ENCODE measurements at regions not wholly inside any gene's neighbourhood (a gene's known extent, or its start where the extent isn't known, plus 50 kb on each side); places are given as distances from the start of the nearest gene placed in this dataset.
"Not testable (repeated sequence)": the region's sequence is repeated elsewhere in the genome, so short reads cannot be mapped to it uniquely, and the experiment has no call there.

DNA sequence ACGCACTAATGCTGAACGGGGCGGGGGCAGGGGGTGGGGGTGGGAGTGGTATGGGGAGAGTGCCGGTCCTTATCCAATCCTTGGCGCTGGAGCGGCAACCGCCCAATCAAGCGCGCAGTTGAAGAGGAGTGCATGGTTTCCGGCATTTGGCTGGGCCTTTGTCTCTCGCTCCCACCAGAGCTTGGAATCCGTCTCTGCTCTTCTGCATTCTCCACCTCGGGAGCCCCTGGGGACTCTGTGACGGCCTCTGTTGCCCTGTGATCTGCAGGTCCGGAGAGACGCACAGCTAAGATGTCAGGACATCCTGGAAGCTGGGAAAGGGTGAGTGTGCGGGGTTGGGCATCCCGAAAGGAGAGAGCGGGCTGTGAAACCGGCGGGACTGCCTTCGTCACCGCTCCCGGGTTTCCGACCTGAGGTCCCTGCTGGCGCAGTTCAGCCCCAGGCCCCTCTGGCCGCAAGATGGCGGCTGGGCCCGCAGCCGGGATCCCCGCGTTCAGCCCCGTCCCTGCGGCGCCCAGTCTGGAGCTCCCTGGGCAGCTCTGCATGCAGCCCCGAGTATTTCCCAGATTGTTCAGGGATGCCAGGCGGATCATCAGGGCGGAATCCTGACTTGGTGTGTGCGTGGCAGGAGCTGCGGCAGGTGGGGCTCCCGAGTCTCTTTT is 53.6 kb upstream of the ZNF254 start:
- no peaks in the 10 kb centered on the region for H3K27me3 ChIP-seq (ENCODE audit: insufficient read depth)
- H4K20me1 ChIP-seq (replicated peaks; ENCODE audit: insufficient read depth) = peaks cover 34% of the 10 kb centered on the region
- H2AFZ ChIP-seq = peak overlapping the region; percentile 86; the same call in 1 of the 2 replicates
- peak; percentile 94 for ATAC-seq
- peak overlapping the region; percentile 94 for H3K4me3 ChIP-seq
- no peaks in the 10 kb centered on the region for H3K9me2 ChIP-seq (ENCODE audit: insufficient read depth)
- Mint-ChIP-seq H3K4me3 (peak overlapping the region; percentile 100), H3K36me3 (ENCODE audit: low read depth) (peaks cover 40% of the 10 kb centered on the region), H3K4me1 (peaks cover 13% of the 10 kb centered on the region), H3K27me3 (ENCODE audit: insufficient read depth, low read depth, poor library complexity) (peaks cover 14% of the 10 kb centered on the region), H3K27ac (peak overlapping the region; percentile 100), H3K9me3 (peaks cover 3% of the 10 kb centered on the region; the same call in 2 of the 3 replicates)
- H3K79me2 ChIP-seq (replicated peaks; ENCODE audit: insufficient read depth) = peaks cover 49% of the 10 kb centered on the region
- 0 out of 2 replicates have a peak, but pooled peaks have one; percentile 59 for TF ChIP-seq CREB1 (CRISPR knock-in tag; IDR thresholded peaks at IDR 0.05; ENCODE audit: low read depth)
- peak; percentile 73 for TF ChIP-seq POLR2AphosphoS5 (IDR thresholded peaks at IDR 0.05; ENCODE audit: low read depth)
- TF ChIP-seq, protein P1, sequence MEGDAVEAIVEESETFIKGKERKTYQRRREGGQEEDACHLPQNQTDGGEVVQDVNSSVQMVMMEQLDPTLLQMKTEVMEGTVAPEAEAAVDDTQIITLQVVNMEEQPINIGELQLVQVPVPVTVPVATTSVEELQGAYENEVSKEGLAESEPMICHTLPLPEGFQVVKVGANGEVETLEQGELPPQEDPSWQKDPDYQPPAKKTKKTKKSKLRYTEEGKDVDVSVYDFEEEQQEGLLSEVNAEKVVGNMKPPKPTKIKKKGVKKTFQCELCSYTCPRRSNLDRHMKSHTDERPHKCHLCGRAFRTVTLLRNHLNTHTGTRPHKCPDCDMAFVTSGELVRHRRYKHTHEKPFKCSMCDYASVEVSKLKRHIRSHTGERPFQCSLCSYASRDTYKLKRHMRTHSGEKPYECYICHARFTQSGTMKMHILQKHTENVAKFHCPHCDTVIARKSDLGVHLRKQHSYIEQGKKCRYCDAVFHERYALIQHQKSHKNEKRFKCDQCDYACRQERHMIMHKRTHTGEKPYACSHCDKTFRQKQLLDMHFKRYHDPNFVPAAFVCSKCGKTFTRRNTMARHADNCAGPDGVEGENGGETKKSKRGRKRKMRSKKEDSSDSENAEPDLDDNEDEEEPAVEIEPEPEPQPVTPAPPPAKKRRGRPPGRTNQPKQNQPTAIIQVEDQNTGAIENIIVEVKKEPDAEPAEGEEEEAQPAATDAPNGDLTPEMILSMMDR (conservative IDR thresholded peaks at IDR 0.05; ENCODE audit: low read depth in 2 of 2) = no peak
- H3K4me2 ChIP-seq = peak overlapping the region; percentile 96
- H3K27ac ChIP-seq (ENCODE audit: low read depth) = peak overlapping the region; percentile 100
- H3K4me1 ChIP-seq (ENCODE audit: insufficient read depth) = peaks cover 24% of the 10 kb centered on the region
- H3F3A ChIP-seq (replicated peaks; ENCODE audit: low read depth) = no peaks in the 10 kb centered on the region
- DNase-seq (ENCODE audit: low spot score) = peak; percentile 96
- H3K36me3 ChIP-seq (ENCODE audit: insufficient read depth) = peaks cover 16% of the 10 kb centered on the region

GRCh38 chr19:24033963-24034342 is 53.0 kb upstream of the ZNF254 start:
- DNase-seq (ENCODE audit: low spot score) = peak; percentile 50

GRCh38 chr19:24035261-24035880 is 51.6 kb upstream of the ZNF254 start:
- Histone ChIP-seq H3K4me3 (peak overlapping the region; percentile 94), H4K20me1 (replicated peaks; ENCODE audit: insufficient read depth) (peaks cover 48% of the 10 kb centered on the region), H3K79me2 (replicated peaks; ENCODE audit: insufficient read depth) (peaks cover 68% of the 10 kb centered on the region), H3K4me2 (peak overlapping the region; percentile 96), H3K4me1 (ENCODE audit: insufficient read depth) (peaks cover 31% of the 10 kb centered on the region), H3K36me3 (ENCODE audit: insufficient read depth) (peaks cover 19% of the 10 kb centered on the region)
- H3K4me1 Mint-ChIP-seq = peaks cover 24% of the 10 kb centered on the region
- DNase-seq (ENCODE audit: low spot score); H2AFZ ChIP-seq; ATAC-seq; H3K27me3 ChIP-seq (ENCODE audit: insufficient read depth); H3K9me2 ChIP-seq (ENCODE audit: insufficient read depth); H3F3A ChIP-seq (replicated peaks; ENCODE audit: low read depth); H3K9me3 Mint-ChIP-seq; H3K27ac ChIP-seq (ENCODE audit: low read depth): not testable (repeated sequence)
- H3K27me3 Mint-ChIP-seq (ENCODE audit: insufficient read depth, low read depth, poor library complexity) = peaks cover 12% of the 10 kb centered on the region
- peak overlapping the region; percentile 81; the same call in 1 of the 2 replicates for H3K27ac Mint-ChIP-seq
- H3K36me3 Mint-ChIP-seq (ENCODE audit: low read depth) = peaks cover 58% of the 10 kb centered on the region
- peak overlapping the region; percentile 100 for H3K4me3 Mint-ChIP-seq

More at GRCh38 chr19:24033963-24034342, 53.0 kb upstream of the ZNF254 start:
- Histone ChIP-seq H3K36me3 (ENCODE audit: insufficient read depth) (peaks cover 19% of the 10 kb centered on the region), H3K79me2 (replicated peaks; ENCODE audit: insufficient read depth) (peaks cover 54% of the 10 kb centered on the region), H3K4me3 (peak overlapping the region; percentile 94), H3K27me3 (ENCODE audit: insufficient read depth) (no peaks in the 10 kb centered on the region), H3F3A (replicated peaks; ENCODE audit: low read depth) (no peaks in the 10 kb centered on the region), H3K9me2 (ENCODE audit: insufficient read depth) (no peaks in the 10 kb centered on the region), H3K4me2 (peak overlapping the region; percentile 96), H3K27ac (ENCODE audit: low read depth) (peak overlapping the region; percentile 100), H4K20me1 (replicated peaks; ENCODE audit: insufficient read depth) (peaks cover 39% of the 10 kb centered on the region), H2AFZ (0 out of 2 replicates have a peak overlapping the region, but pooled peaks have one; percentile 86), H3K4me1 (ENCODE audit: insufficient read depth) (peaks cover 26% of the 10 kb centered on the region)
- Mint-ChIP-seq H3K4me3 (peak overlapping the region; percentile 100), H3K27me3 (ENCODE audit: insufficient read depth, low read depth, poor library complexity) (peaks cover 14% of the 10 kb centered on the region), H3K36me3 (ENCODE audit: low read depth) (peaks cover 45% of the 10 kb centered on the region), H3K9me3 (peaks cover 3% of the 10 kb centered on the region; the same call in 2 of the 3 replicates), H3K27ac (peak overlapping the region; percentile 100), H3K4me1 (peaks cover 17% of the 10 kb centered on the region)
- no peak for TF ChIP-seq EZH2phosphoT487 (IDR thresholded peaks at IDR 0.05; ENCODE audit: unreplicated experiment)
- no peak for TF ChIP-seq STAT1 (IDR thresholded peaks at IDR 0.05; ENCODE audit: unreplicated experiment)
- TF ChIP-seq NANOG (IDR thresholded peaks at IDR 0.05; ENCODE audit: borderline replicate concordance) = no peak
- ATAC-seq = peak; percentile 28

Small RNA genes lying in the stretch of these regions (small RNA-seq; reads per million reads assigned to genes)
- 0.80 reads per million, percentile 53 among the genes with 10 or more reads in this experiment for gene RNA5-8SP4 (ENCODE audit: low replicate concordance)
